CD4-positive, alpha-beta T cell (primary cell): ENCODE measurements at regions not wholly inside any gene's neighbourhood (a gene's known extent, or its start where the extent isn't known, plus 50 kb on each side); places are given as distances from the start of the nearest gene placed in this dataset.

Experiments used
- ATAC-seq: fragments of 200-7000 bp; cut with Tn5 transposase; one replicate; pipeline ENCODE4 v1.10.0; 2022; ENCODE audit warnings: mild to moderate bottlenecking; ENCODE audit not compliant: poor library complexity
- CTCF ChIA-PET: fragments of 350-600 bp; sonication (Branson Sonifier 250); formaldehyde crosslinking; loops from one replicate; lab custom pipeline; 2021; ENCODE audit warnings: antibody characterized with exemption, inconsistent platforms; lab: Charles Lee
- POLR2A ChIA-PET: fragments of 350-600 bp; sonication (Branson Sonifier 250); formaldehyde crosslinking; loops from one replicate; lab custom pipeline; 2021; ENCODE audit warnings: antibody characterized with exemption, inconsistent platforms; lab: Charles Lee
- DNase-seq, 14 experiments: peaks; one replicate each; pipeline ENCODE4 v3.0.0-alpha.2; 2013 to 2020; ENCODE audit warnings: mixed read lengths in 2 of 14
- H3K27ac ChIP-seq, 2 donors: one replicate each; pipeline versions ENCODE4 v1.5.1 to v1.7.0; 2013; ENCODE audit warnings: low read length in 2 of 2, low read depth in 1 of 2, mild to moderate bottlenecking in 1 of 2
- H3K27me3 ChIP-seq, 2 experiments: 1 replicate in 1 of 2; 2 replicates in 1 of 2; pipeline versions ENCODE4 v1.6.1 to v1.7.0; 2013; ENCODE audit warnings: low read length in 2 of 2, control low read depth in 1 of 2, mild to moderate bottlenecking in 1 of 2, moderate library complexity in 1 of 2; ENCODE audit not compliant: insufficient read depth in 2 of 2, control insufficient read depth in 1 of 2
- H3K36me3 ChIP-seq: one replicate; pipeline ENCODE4 v1.6.1; 2013; ENCODE audit warnings: low read length, control low read depth; ENCODE audit not compliant: insufficient read depth
- H3K4me1 ChIP-seq: one replicate; pipeline ENCODE4 v1.6.1; 2013; ENCODE audit warnings: low read length, control low read depth; ENCODE audit not compliant: insufficient read depth
- H3K4me3 ChIP-seq: one replicate; pipeline ENCODE4 v1.5.1; 2013; ENCODE audit warnings: mild to moderate bottlenecking, low read length, moderate library complexity
- H3K9me3 ChIP-seq, 2 experiments: 1 replicate in 1 of 2; 2 replicates in 1 of 2; pipeline versions ENCODE4 v1.6.1 to v1.7.0; 2013; ENCODE audit warnings: low read length in 2 of 2, mild to moderate bottlenecking in 2 of 2, control low read depth in 1 of 2, moderate library complexity in 1 of 2; ENCODE audit not compliant: control insufficient read depth in 1 of 2, insufficient read depth in 1 of 2
- H3K27ac Mint-ChIP-seq: one replicate; pipeline ENCODE4 v1.8.0; 2020; ENCODE audit warnings: mixed read lengths
- H3K27me3 Mint-ChIP-seq: one replicate; pipeline ENCODE4 v1.8.0; 2021; ENCODE audit warnings: mixed read lengths
- H3K36me3 Mint-ChIP-seq: one replicate; pipeline ENCODE4 v1.8.0; 2021; ENCODE audit warnings: low read depth, mixed read lengths
- H3K4me1 Mint-ChIP-seq: one replicate; pipeline ENCODE4 v1.8.0; 2021; ENCODE audit warnings: low read depth, mixed read lengths
- H3K4me3 Mint-ChIP-seq: one replicate; pipeline ENCODE4 v1.8.0; 2020; ENCODE audit warnings: mild to moderate bottlenecking, mixed read lengths
- H3K9me3 Mint-ChIP-seq: one replicate; pipeline ENCODE4 v1.8.0; 2020; ENCODE audit warnings: mixed read lengths
- intact Hi-C, 2 experiments: fragments of 100-400 bp; cut with DNase I in 1 of 2; cut with micrococcal nuclease in 1 of 2; formaldehyde crosslinking; loops; one replicate each; pipeline versions ENCODE4 v1.15.1 to v1.9.0; 2023 to 2025; cut with DNase I, micrococcal nuclease
- TF ChIP-seq, protein P1 (sequence below): fragments of 200-600 bp; IDR thresholded peaks from one replicate; pipeline ENCODE4 v1.8.0; 2022; ENCODE audit warnings: antibody characterized with exemption, mild to moderate bottlenecking

DNA sequence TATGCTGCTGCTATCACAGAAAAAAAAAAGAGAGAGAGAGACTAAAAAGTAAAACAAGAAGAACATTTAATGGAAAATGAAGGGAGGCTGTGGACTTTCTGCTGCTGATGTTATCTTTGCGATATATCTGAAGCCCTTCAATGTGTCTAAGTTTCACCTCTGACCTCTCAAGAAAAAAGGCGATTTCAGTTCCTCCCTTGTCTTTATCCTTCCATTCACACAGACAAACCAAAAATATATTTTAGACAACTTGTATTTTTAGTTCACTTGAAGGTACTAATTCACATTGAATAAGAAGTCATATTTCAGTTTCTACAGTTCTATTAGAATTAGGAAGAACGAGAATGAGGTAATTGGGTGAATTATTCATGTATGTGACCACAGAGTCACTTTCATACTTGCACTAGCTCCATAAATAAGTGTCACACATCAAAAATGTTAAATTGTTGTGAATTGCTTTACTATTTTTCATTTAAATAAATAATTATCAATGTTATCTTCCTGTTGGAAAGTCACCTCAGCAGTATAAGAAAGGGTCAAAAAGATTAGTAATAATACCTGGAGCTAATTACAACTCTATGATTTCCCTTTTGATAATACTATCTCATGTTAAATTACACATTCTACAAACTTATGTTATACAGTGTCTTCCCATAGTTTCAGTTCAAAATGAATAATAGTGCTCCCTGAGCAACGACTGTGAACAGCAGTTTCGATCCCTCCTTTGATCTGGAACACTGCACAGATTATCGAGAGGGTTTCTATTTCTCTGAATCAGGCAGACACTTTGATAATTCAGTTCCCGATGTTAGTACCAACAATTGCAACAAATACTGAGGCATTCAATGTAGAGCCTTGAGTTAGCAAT is 85.2 kb upstream of the PLCB4 start:
- Mint-ChIP-seq H3K4me1 (no peaks in the 10 kb centered on the region), H3K27ac (no peak overlapping the region), H3K4me3 (no peak overlapping the region), H3K9me3 (no peaks in the 10 kb centered on the region), H3K27me3 (no peaks in the 10 kb centered on the region), H3K36me3 (no peaks in the 10 kb centered on the region)
- Histone ChIP-seq H3K4me3 (no peak overlapping the region), H3K27me3 (no peaks in the 10 kb centered on the region), H3K9me3 (peaks cover 0 to 3% of the 10 kb centered on the region in 2 experiments), H3K27ac (no peak overlapping the region), H3K4me1 (no peaks in the 10 kb centered on the region), H3K36me3 (no peaks in the 10 kb centered on the region)
- intact Hi-C loops, result no loop called here
- DNase-seq (no peak), ATAC-seq (no peak)
- POLR2A ChIA-PET, result interaction anchor here (0.5 kb wide), 1 partner anchor 1199 kb away, joined by 3 read pairs; no protein-coding TSS in a partner anchor
- CTCF ChIA-PET, result no interaction called here
- TF ChIP-seq, protein P1, sequence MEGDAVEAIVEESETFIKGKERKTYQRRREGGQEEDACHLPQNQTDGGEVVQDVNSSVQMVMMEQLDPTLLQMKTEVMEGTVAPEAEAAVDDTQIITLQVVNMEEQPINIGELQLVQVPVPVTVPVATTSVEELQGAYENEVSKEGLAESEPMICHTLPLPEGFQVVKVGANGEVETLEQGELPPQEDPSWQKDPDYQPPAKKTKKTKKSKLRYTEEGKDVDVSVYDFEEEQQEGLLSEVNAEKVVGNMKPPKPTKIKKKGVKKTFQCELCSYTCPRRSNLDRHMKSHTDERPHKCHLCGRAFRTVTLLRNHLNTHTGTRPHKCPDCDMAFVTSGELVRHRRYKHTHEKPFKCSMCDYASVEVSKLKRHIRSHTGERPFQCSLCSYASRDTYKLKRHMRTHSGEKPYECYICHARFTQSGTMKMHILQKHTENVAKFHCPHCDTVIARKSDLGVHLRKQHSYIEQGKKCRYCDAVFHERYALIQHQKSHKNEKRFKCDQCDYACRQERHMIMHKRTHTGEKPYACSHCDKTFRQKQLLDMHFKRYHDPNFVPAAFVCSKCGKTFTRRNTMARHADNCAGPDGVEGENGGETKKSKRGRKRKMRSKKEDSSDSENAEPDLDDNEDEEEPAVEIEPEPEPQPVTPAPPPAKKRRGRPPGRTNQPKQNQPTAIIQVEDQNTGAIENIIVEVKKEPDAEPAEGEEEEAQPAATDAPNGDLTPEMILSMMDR, result no peak

DNA sequence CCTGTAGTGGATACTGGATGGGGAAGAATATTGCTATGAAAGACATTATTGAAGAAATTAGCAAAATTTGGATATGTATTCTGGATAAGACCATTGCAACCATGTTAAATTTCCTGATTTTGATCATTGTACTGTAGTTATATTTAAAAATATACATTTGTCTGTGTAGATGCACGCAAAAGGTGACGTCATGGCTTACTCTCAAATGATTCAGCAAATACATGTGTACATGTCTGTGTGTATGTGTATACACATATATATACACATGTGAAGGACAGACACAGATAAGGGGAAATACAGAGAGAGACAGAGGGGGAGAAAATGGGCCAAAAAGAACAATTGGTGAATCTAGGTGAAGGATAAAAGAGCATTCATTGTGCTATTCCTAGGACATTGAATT is 82.3 kb upstream of the PLCB4 start:
- no peaks in the 10 kb centered on the region for H3K36me3 ChIP-seq
- H3K4me1 Mint-ChIP-seq, result no peaks in the 10 kb centered on the region
- H3K27me3 Mint-ChIP-seq, result no peaks in the 10 kb centered on the region
- no peak overlapping the region for H3K27ac ChIP-seq
- no peak overlapping the region for H3K4me3 ChIP-seq
- POLR2A ChIA-PET, result no interaction called here
- DNase-seq, result no peak
- intact Hi-C loops, result no loop called here
- H3K9me3 Mint-ChIP-seq, result no peaks in the 10 kb centered on the region
- no peaks in the 10 kb centered on the region for H3K27me3 ChIP-seq
- H3K4me1 ChIP-seq, result no peaks in the 10 kb centered on the region
- no peaks in the 10 kb centered on the region for H3K36me3 Mint-ChIP-seq
- H3K27ac Mint-ChIP-seq, result no peak overlapping the region
- TF ChIP-seq, protein P1, result no peak
- peaks cover 0 to 3% of the 10 kb centered on the region in 2 experiments for H3K9me3 ChIP-seq
- no peak overlapping the region for H3K4me3 Mint-ChIP-seq
- ATAC-seq, result no peak
- CTCF ChIA-PET, result no interaction called here

DNA sequence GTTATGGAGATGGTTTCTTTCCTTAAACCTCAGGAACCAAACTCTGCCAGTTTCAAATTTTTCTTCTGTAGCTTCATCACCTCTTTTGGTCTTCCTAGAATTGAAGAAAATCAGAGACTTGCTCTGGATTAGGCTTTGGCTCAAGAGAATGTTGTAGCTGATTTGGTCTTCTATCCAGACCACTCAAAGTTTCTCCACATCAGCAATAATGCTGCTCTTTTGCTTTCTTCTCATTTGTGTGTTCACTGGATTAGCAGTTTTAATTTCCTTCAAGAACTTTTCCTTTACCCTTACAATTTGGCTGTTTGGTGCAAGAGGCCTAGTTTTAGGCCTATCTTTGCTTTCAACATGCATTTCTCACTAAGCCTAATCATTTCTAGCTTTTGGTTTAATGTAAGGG is 78.1 kb upstream of the PLCB4 start:
- Mint-ChIP-seq H3K27me3 (no peaks in the 10 kb centered on the region), H3K9me3 (peaks cover 2% of the 10 kb centered on the region), H3K4me1 (no peaks in the 10 kb centered on the region), H3K27ac (no peak overlapping the region), H3K4me3 (no peak overlapping the region), H3K36me3 (no peaks in the 10 kb centered on the region)
- intact Hi-C loops, result no loop called here
- no peak for ATAC-seq
- Histone ChIP-seq H3K27ac (no peak overlapping the region), H3K36me3 (no peaks in the 10 kb centered on the region), H3K4me1 (no peaks in the 10 kb centered on the region), H3K4me3 (no peak overlapping the region), H3K9me3 (no peaks in the 10 kb centered on the region), H3K27me3 (no peaks in the 10 kb centered on the region)
- DNase-seq, result no peak
- CTCF ChIA-PET, result no interaction called here
- TF ChIP-seq, protein P1, result no peak
- POLR2A ChIA-PET, result no interaction called here
